NT2/D1 (cell line): ENCODE measurements at regions not wholly inside any gene's neighbourhood (a gene's known extent, or its start where the extent isn't known, plus 50 kb on each side); places are given as distances from the start of the nearest gene placed in this dataset.

Experiments
- DNase-seq: peaks from one replicate; pipeline ENCODE4 v3.0.0-alpha.2; 2011; ENCODE audit warnings: low read depth, low spot score
- H3K27me3 ChIP-seq: 2 replicates; pipeline ENCODE4 v1.6.0; 2011; ENCODE audit warnings: mild to moderate bottlenecking; ENCODE audit not compliant: insufficient read length, insufficient read depth
- H3K36me3 ChIP-seq: 2 replicates; pipeline ENCODE4 v1.6.1; 2011; ENCODE audit warnings: mild to moderate bottlenecking, low read length, mixed read lengths; ENCODE audit not compliant: insufficient read depth, insufficient read length
- H3K4me1 ChIP-seq: 2 replicates; pipeline ENCODE4 v1.5.1; 2011; ENCODE audit not compliant: insufficient read depth, insufficient read length
- H3K4me3 ChIP-seq: 2 replicates; pipeline ENCODE4 v1.5.1; 2011; ENCODE audit warnings: low read depth; ENCODE audit not compliant: insufficient read length
- H3K9ac ChIP-seq: 2 replicates; pipeline ENCODE4 v1.6.0; 2011; ENCODE audit warnings: low read depth; ENCODE audit not compliant: insufficient read length
- H3K9me3 ChIP-seq: 2 replicates; pipeline ENCODE4 v1.5.1; 2011; ENCODE audit warnings: mild to moderate bottlenecking, low read length; ENCODE audit not compliant: insufficient read depth
- SUZ12 ChIP-seq: IDR thresholded peaks from 2 replicates; pipeline ENCODE4 v1.6.1; 2011; ENCODE audit not compliant: insufficient read length, insufficient read depth; ENCODE audit errors: extremely low read depth
- YY1 ChIP-seq: IDR thresholded peaks from 2 replicates; pipeline ENCODE4 v1.6.1; 2011; ENCODE audit not compliant: insufficient read length, insufficient read depth
- ZNF274 ChIP-seq: IDR thresholded peaks from 2 replicates; pipeline ENCODE4 v1.6.1; 2011; ENCODE audit warnings: mild to moderate bottlenecking, low read depth, low read length

- H3K9ac ChIP-seq, result no peak overlapping the region
- no peaks in the 10 kb centered on the region for H3K36me3 ChIP-seq
- H3K4me3 ChIP-seq, result no peak overlapping the region
- no peaks in the 10 kb centered on the region for H3K27me3 ChIP-seq
- TF ChIP-seq YY1 (no peak), ZNF274 (no peak)
- H3K4me1 ChIP-seq, result no peaks in the 10 kb centered on the region
- no peak for DNase-seq
- H3K9me3 ChIP-seq, result no peaks in the 10 kb centered on the region
Observed at GRCh38 chr10:3412071-3412582, 239.5 kb upstream of the PITRM1 start.

- no peak for TF ChIP-seq ZNF274
- TF ChIP-seq SUZ12, result no peak
- TF ChIP-seq YY1, result no peak
- DNase-seq, result no peak
- Histone ChIP-seq H3K27me3 (no peaks in the 10 kb centered on the region), H3K9me3 (no peaks in the 10 kb centered on the region), H3K9ac (no peak overlapping the region), H3K4me3 (no peak overlapping the region), H3K36me3 (no peaks in the 10 kb centered on the region), H3K4me1 (no peaks in the 10 kb centered on the region)
Observed at GRCh38 chr10:3411044-3411443, 238.5 kb upstream of the PITRM1 start.

GRCh38 chr10:3409928-3410327 lies 237.3 kb upstream of the PITRM1 start:
- no peak overlapping the region for H3K4me3 ChIP-seq
- DNase-seq, result no peak
- TF ChIP-seq YY1 (no peak), SUZ12 (no peak), ZNF274 (no peak)
- no peaks in the 10 kb centered on the region for H3K9me3 ChIP-seq
- H3K36me3 ChIP-seq, result no peaks in the 10 kb centered on the region
- H3K27me3 ChIP-seq, result no peaks in the 10 kb centered on the region
- H3K4me1 ChIP-seq, result no peaks in the 10 kb centered on the region
- H3K9ac ChIP-seq, result no peak overlapping the region

GRCh38 chr10:3408603-3409365 lies 236.2 kb upstream of the PITRM1 start:
- no peaks in the 10 kb centered on the region for H3K4me1 ChIP-seq
- H3K9ac ChIP-seq, result no peak overlapping the region
- H3K4me3 ChIP-seq, result no peak overlapping the region
- H3K27me3 ChIP-seq, result no peaks in the 10 kb centered on the region
- H3K36me3 ChIP-seq, result no peaks in the 10 kb centered on the region
- H3K9me3 ChIP-seq, result no peaks in the 10 kb centered on the region
- DNase-seq, result no peak
- TF ChIP-seq ZNF274, result no peak
- TF ChIP-seq YY1, result no peak
- no peak for TF ChIP-seq SUZ12

- TF ChIP-seq SUZ12 (no peak), YY1 (no peak), ZNF274 (no peak)
- Histone ChIP-seq H3K36me3 (no peaks in the 10 kb centered on the region), H3K9ac (no peak overlapping the region), H3K27me3 (no peaks in the 10 kb centered on the region), H3K4me3 (no peak overlapping the region), H3K4me1 (no peaks in the 10 kb centered on the region), H3K9me3 (no peaks in the 10 kb centered on the region)
- DNase-seq, result no peak
Observed at GRCh38 chr10:3407208-3407607, 234.6 kb upstream of the PITRM1 start.

GRCh38 chr10:3406556-3406955 lies 234.0 kb upstream of the PITRM1 start:
- no peak for TF ChIP-seq SUZ12
- TF ChIP-seq YY1, result no peak
- TF ChIP-seq ZNF274, result no peak
- Histone ChIP-seq H3K9me3 (no peaks in the 10 kb centered on the region), H3K36me3 (no peaks in the 10 kb centered on the region), H3K9ac (no peak overlapping the region), H3K4me1 (no peaks in the 10 kb centered on the region), H3K27me3 (no peaks in the 10 kb centered on the region), H3K4me3 (no peak overlapping the region)
- DNase-seq, result no peak

- Histone ChIP-seq H3K4me3 (no peak overlapping the region), H3K9me3 (no peaks in the 10 kb centered on the region), H3K36me3 (no peaks in the 10 kb centered on the region), H3K4me1 (peaks cover 2% of the 10 kb centered on the region), H3K9ac (no peak overlapping the region), H3K27me3 (no peaks in the 10 kb centered on the region)
- DNase-seq, result no peak
- TF ChIP-seq ZNF274 (no peak), YY1 (no peak), SUZ12 (no peak)
Observed at GRCh38 chr10:3404381-3404780, 231.8 kb upstream of the PITRM1 start.

GRCh38 chr10:3402187-3402751 lies 229.7 kb upstream of the PITRM1 start:
- no peak for DNase-seq
- Histone ChIP-seq H3K9me3 (no peaks in the 10 kb centered on the region), H3K27me3 (no peaks in the 10 kb centered on the region), H3K4me1 (peaks cover 5% of the 10 kb centered on the region), H3K36me3 (no peaks in the 10 kb centered on the region), H3K9ac (no peak overlapping the region), H3K4me3 (no peak overlapping the region)
- no peak for TF ChIP-seq YY1
- TF ChIP-seq SUZ12, result no peak
- no peak for TF ChIP-seq ZNF274
